ENCODE measurements at regions not wholly inside any gene's neighbourhood (a gene's known extent, or its start where the extent isn't known, plus 50 kb on each side); places are given as distances from the start of the nearest gene placed in this dataset.
"Not testable (repeated sequence)": the region's sequence is repeated elsewhere in the genome, so short reads cannot be mapped to it uniquely, and the experiment has no call there.

GRCh38 chr2:237218756-237219155 lies 133.1 kb downstream of the COPS8 start:
- DNase-seq = no peak

GRCh38 chr2:237219826-237220225 lies 134.1 kb downstream of the COPS8 start:
- DNase-seq = no peak

GRCh38 chr2:237221443-237221842 lies 135.8 kb downstream of the COPS8 start:
- DNase-seq = no peak

- DNase-seq = no peak
Observed at GRCh38 chr2:237222178-237222577, 136.5 kb downstream of the COPS8 start.

GRCh38 chr2:237222601-237223041 lies 136.9 kb downstream of the COPS8 start:
- no peak for DNase-seq

- no peak for DNase-seq
Observed at GRCh38 chr2:237223201-237223861, 137.6 kb downstream of the COPS8 start.

- DNase-seq = no peak
Observed at GRCh38 chr2:237227190-237227589, 141.5 kb downstream of the COPS8 start.

GRCh38 chr2:237227592-237228280 lies 142.0 kb downstream of the COPS8 start:
- DNase-seq = no peak

GRCh38 chr2:237228281-237228625 lies 142.6 kb downstream of the COPS8 start:
- no peak for DNase-seq

- DNase-seq = no peak
Observed at GRCh38 chr2:237229905-237230304, 144.2 kb downstream of the COPS8 start.

- no peak for DNase-seq
Observed at GRCh38 chr2:237230355-237230754, 144.7 kb downstream of the COPS8 start.

GRCh38 chr2:237231593-237231992 lies 145.9 kb downstream of the COPS8 start:
- DNase-seq = no peak

- no peak for DNase-seq
Observed at GRCh38 chr2:237232166-237232565, 146.5 kb downstream of the COPS8 start.

GRCh38 chr2:237234268-237234667 lies 148.6 kb downstream of the COPS8 start:
- no peak for DNase-seq

GRCh38 chr2:237235383-237236095 lies 149.8 kb downstream of the COPS8 start:
- DNase-seq = no peak

- DNase-seq = no peak
Observed at GRCh38 chr2:237236188-237236587, 150.5 kb downstream of the COPS8 start.

GRCh38 chr2:237238249-237238648 lies 152.6 kb downstream of the COPS8 start:
- no peak for DNase-seq

- no peak for DNase-seq
Observed at GRCh38 chr2:237240252-237240651, 154.6 kb downstream of the COPS8 start.

GRCh38 chr2:237240868-237241267 lies 155.2 kb downstream of the COPS8 start:
- DNase-seq = not testable (repeated sequence)

- DNase-seq = no peak
Observed at GRCh38 chr2:237242091-237242536, 156.4 kb downstream of the COPS8 start.

- no peak for DNase-seq
Observed at GRCh38 chr2:237243487-237243886, 157.8 kb downstream of the COPS8 start.

GRCh38 chr2:237244178-237244577 lies 158.5 kb downstream of the COPS8 start:
- no peak for DNase-seq

GRCh38 chr2:237244976-237245646 lies 159.4 kb downstream of the COPS8 start:
- no peak for DNase-seq
